Tibial nerve (tissue), 4 donors: ENCODE measurements at regions not wholly inside any gene's neighbourhood (a gene's known extent, or its start where the extent isn't known, plus 50 kb on each side); places are given as distances from the start of the nearest gene placed in this dataset.

Source experiments
- CTCF ChIP-seq, 5 experiments: fragments of 200-600 bp in 3 of 5; fragments of 450-650 bp in 2 of 5; sonication (generic) in 3 of 5; IDR thresholded peaks; one replicate each; pipeline ENCODE4 v1.5.1; 2016 to 2019; ENCODE audit warnings: antibody characterized with exemption in 5 of 5, mild to moderate bottlenecking in 3 of 5, moderate library complexity in 2 of 5
- EP300 ChIP-seq, 2 donors: sonication (generic); formaldehyde crosslinking; IDR thresholded peaks; one replicate each; pipeline ENCODE4 v1.6.1; 2017; ENCODE audit warnings: antibody characterized with exemption in 2 of 2, mild to moderate bottlenecking in 1 of 2
- POLR2A ChIP-seq, 2 donors: fragments of 450-650 bp; IDR thresholded peaks; one replicate each; pipeline ENCODE4 v1.6.1; 2017; ENCODE audit warnings: antibody characterized with exemption in 2 of 2, mild to moderate bottlenecking in 2 of 2, moderate library complexity in 2 of 2

DNA sequence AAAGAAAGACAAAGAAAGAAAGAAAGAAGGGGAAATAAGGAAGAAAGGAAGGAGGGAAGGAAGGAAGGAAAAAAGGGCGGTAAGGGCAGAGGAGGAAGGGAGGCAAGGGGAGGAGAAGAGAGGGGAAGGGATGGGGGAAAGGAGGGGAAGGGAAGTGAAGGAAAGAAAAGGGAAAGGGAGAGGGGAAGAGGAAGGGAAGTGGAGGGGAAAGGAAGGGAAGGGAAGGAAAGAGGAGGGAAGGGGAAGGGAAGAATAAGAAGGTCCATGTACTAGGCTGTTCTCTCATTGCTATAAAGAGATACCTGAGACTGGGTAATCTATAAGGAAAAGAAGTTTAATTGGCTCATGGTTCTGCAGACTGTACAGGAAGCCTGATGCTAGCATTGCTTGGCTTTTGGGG, 217.1 kb downstream of the ENC1 start:
- TF ChIP-seq CTCF (IDR thresholded peaks at IDR 0.05) (no peak), POLR2A (IDR thresholded peaks at IDR 0.05) (no peak), EP300 (IDR thresholded peaks at IDR 0.05) (no peak)
